GM18867 (cell line): ENCODE measurements at regions not wholly inside any gene's neighbourhood (a gene's known extent, or its start where the extent isn't known, plus 50 kb on each side); places are given as distances from the start of the nearest gene placed in this dataset.
"Not testable (repeated sequence)": the region's sequence is repeated elsewhere in the genome, so short reads cannot be mapped to it uniquely, and the experiment has no call there.

Experiments
- ATAC-seq: cut with Tn5 transposase; IDR thresholded peaks from one replicate; pipeline ENCODE4 v1.9.1; 2021; ENCODE audit warnings: mild to moderate bottlenecking, moderate library complexity; ENCODE audit not compliant: unreplicated experiment

- peak; percentile 87 for ATAC-seq
These were observed 203.6 kb upstream of the MKLN1 start for GRCh38 chr7:131124001-131124629.

- no peak for ATAC-seq
These were observed 202.8 kb upstream of the MKLN1 start for GRCh38 chr7:131124867-131125266.

GRCh38 chr7:131130324-131130723 is 197.4 kb upstream of the MKLN1 start:
- no peak for ATAC-seq

GRCh38 chr7:131131012-131131745 is 196.5 kb upstream of the MKLN1 start:
- no peak for ATAC-seq

GRCh38 chr7:131131746-131132431 is 195.8 kb upstream of the MKLN1 start:
- no peak for ATAC-seq

- ATAC-seq = no peak
These were observed 188.2 kb upstream of the MKLN1 start for GRCh38 chr7:131139462-131139861.

GRCh38 chr7:131141443-131141967 is 186.2 kb upstream of the MKLN1 start:
- ATAC-seq = no peak

GRCh38 chr7:131143869-131144268 is 183.8 kb upstream of the MKLN1 start:
- ATAC-seq = no peak

- no peak for ATAC-seq
These were observed 182.7 kb upstream of the MKLN1 start for GRCh38 chr7:131145026-131145425.

- ATAC-seq = no peak
These were observed 181.9 kb upstream of the MKLN1 start for GRCh38 chr7:131145770-131146169.

GRCh38 chr7:131147604-131148003 is 180.1 kb upstream of the MKLN1 start:
- ATAC-seq = no peak

GRCh38 chr7:131148258-131148657 is 179.4 kb upstream of the MKLN1 start:
- ATAC-seq = no peak

GRCh38 chr7:131148708-131149428 is 178.8 kb upstream of the MKLN1 start:
- no peak for ATAC-seq

- ATAC-seq = no peak
These were observed 178.3 kb upstream of the MKLN1 start for GRCh38 chr7:131149429-131149773.

GRCh38 chr7:131149840-131150239 is 177.8 kb upstream of the MKLN1 start:
- ATAC-seq = no peak

GRCh38 chr7:131151034-131151433 is 176.6 kb upstream of the MKLN1 start:
- ATAC-seq = no peak

- no peak for ATAC-seq
These were observed 174.9 kb upstream of the MKLN1 start for GRCh38 chr7:131152766-131153165.

GRCh38 chr7:131154380-131154779 is 173.3 kb upstream of the MKLN1 start:
- no peak for ATAC-seq

- no peak for ATAC-seq
These were observed 170.0 kb upstream of the MKLN1 start for GRCh38 chr7:131157530-131158243.

- not testable (repeated sequence) for ATAC-seq
These were observed 169.4 kb upstream of the MKLN1 start for GRCh38 chr7:131158244-131158636.

GRCh38 chr7:131159961-131160361 is 167.7 kb upstream of the MKLN1 start:
- no peak for ATAC-seq
